Smooth muscle cell (in vitro differentiated cells): ENCODE measurements at regions not wholly inside any gene's neighbourhood (a gene's known extent, or its start where the extent isn't known, plus 50 kb on each side); places are given as distances from the start of the nearest gene placed in this dataset.

ENCODE experiments used
- DNase-seq: peaks from one replicate; lab custom pipeline; 2025; ENCODE audit not compliant: unreplicated experiment; lab: John Stamatoyannopoulos, UW
- H2AFZ ChIP-seq: fragments of 200-600 bp; sonication (generic); 2 replicates; pipeline ENCODE4 v1.6.0; 2016; ENCODE audit warnings: antibody characterized with exemption, low read depth, mild to moderate bottlenecking
- H3F3A ChIP-seq: fragments of 200-600 bp; sonication (generic); 2 replicates; pipeline ENCODE4 v1.6.0; 2017; ENCODE audit warnings: antibody characterized with exemption, low read depth
- H3K27ac ChIP-seq: fragments of 200-600 bp; sonication (generic); 2 replicates; pipeline ENCODE4 v1.5.1; 2016; ENCODE audit warnings: low read depth, mild to moderate bottlenecking
- H3K27me3 ChIP-seq: fragments of 200-600 bp; sonication (generic); 2 replicates; pipeline ENCODE4 v1.6.1; 2016; ENCODE audit warnings: low read depth, mild to moderate bottlenecking
- H3K36me3 ChIP-seq: fragments of 200-600 bp; sonication (generic); 2 replicates; pipeline ENCODE4 v1.5.1; 2016; ENCODE audit warnings: low read depth
- H3K4me1 ChIP-seq: fragments of 200-600 bp; sonication (generic); 2 replicates; pipeline ENCODE4 v1.5.1; 2016; ENCODE audit warnings: low read depth
- H3K4me2 ChIP-seq: fragments of 200-600 bp; sonication (generic); 2 replicates; pipeline ENCODE4 v1.6.0; 2016; ENCODE audit warnings: mild to moderate bottlenecking
- H3K4me3 ChIP-seq: fragments of 200-600 bp; sonication (generic); 2 replicates; pipeline ENCODE4 v1.5.1; 2016; ENCODE audit warnings: mild to moderate bottlenecking
- H3K79me2 ChIP-seq: fragments of 200-600 bp; sonication (generic); 2 replicates; pipeline ENCODE4 v1.6.0; 2016; ENCODE audit warnings: low read depth, mild to moderate bottlenecking
- H3K9ac ChIP-seq: fragments of 200-600 bp; sonication (generic); 2 replicates; pipeline ENCODE4 v1.6.0; 2016; ENCODE audit warnings: low read depth
- H3K9me3 ChIP-seq: fragments of 200-600 bp; sonication (generic); replicated peaks from 2 replicates; pipeline ENCODE4 v1.5.1; 2016; ENCODE audit warnings: low read depth
- H4K20me1 ChIP-seq: fragments of 200-600 bp; sonication (generic); 2 replicates; pipeline ENCODE4 v1.6.0; 2016; ENCODE audit warnings: low read depth
- WGBS: methylation state at CpG from one replicate; pipeline ENCODE4 v1.1.7; 2016; ENCODE audit warnings: low lambda C conversion rate; 5-methylcytosine and 5-hydroxymethylcytosine counted together
- TF ChIP-seq, protein P1 (sequence below): fragments of 200-600 bp; sonication (generic); IDR thresholded peaks from 2 replicates; pipeline ENCODE4 v1.5.1; 2017; ENCODE audit warnings: borderline replicate concordance, mild to moderate bottlenecking, antibody characterized with exemption; ENCODE audit not compliant: insufficient read depth, poor library complexity, severe bottlenecking

- no peak overlapping the region for H3K4me2 ChIP-seq
These were observed 50.8 kb downstream of the RBM27 start for GRCh38 chr5:146254223-146254622.

DNA sequence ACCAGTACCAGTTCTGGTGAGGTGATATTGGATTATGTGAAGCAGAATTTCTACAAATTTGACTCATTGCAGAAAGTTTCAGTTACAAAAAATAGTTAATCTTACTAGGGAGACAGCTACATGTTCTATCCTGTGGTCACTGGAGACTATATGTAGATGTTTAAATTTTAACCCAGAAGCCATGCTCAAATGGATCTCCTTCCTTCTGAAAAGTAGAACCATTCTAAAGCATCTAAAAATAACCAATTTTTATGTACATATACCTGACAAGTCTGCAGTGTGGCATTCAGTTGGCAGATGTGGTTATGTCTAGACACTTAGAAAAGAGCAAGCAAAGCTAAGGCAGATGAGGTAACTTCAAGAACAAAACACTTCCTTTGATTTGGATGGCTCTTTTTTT is 65.5 kb upstream of the POU4F3 start:
- Histone ChIP-seq H3K4me3 (no peak overlapping the region), H3F3A (no peaks in the 10 kb centered on the region), H2AFZ (no peak overlapping the region), H3K36me3 (peaks cover 46% of the 10 kb centered on the region), H4K20me1 (peaks cover 5% of the 10 kb centered on the region), H3K9ac (no peak overlapping the region), H3K27me3 (no peaks in the 10 kb centered on the region), H3K27ac (no peak overlapping the region), H3K79me2 (no peaks in the 10 kb centered on the region), H3K4me1 (no peaks in the 10 kb centered on the region), H3K4me2 (no peak overlapping the region), H3K9me3 (no peaks in the 10 kb centered on the region)
- DNase-seq, result no peak
- TF ChIP-seq, protein P1, sequence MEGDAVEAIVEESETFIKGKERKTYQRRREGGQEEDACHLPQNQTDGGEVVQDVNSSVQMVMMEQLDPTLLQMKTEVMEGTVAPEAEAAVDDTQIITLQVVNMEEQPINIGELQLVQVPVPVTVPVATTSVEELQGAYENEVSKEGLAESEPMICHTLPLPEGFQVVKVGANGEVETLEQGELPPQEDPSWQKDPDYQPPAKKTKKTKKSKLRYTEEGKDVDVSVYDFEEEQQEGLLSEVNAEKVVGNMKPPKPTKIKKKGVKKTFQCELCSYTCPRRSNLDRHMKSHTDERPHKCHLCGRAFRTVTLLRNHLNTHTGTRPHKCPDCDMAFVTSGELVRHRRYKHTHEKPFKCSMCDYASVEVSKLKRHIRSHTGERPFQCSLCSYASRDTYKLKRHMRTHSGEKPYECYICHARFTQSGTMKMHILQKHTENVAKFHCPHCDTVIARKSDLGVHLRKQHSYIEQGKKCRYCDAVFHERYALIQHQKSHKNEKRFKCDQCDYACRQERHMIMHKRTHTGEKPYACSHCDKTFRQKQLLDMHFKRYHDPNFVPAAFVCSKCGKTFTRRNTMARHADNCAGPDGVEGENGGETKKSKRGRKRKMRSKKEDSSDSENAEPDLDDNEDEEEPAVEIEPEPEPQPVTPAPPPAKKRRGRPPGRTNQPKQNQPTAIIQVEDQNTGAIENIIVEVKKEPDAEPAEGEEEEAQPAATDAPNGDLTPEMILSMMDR, result no peak

More at GRCh38 chr5:146254223-146254622, 50.8 kb downstream of the RBM27 start:
- no peak for DNase-seq
- peaks cover 3% of the 10 kb centered on the region for H3K36me3 ChIP-seq
- TF ChIP-seq, protein P1, result no peak
- H3K27me3 ChIP-seq, result no peaks in the 10 kb centered on the region
- H3F3A ChIP-seq, result no peaks in the 10 kb centered on the region
- no peak overlapping the region for H3K9ac ChIP-seq
- no peak overlapping the region for H3K4me3 ChIP-seq
- no peak overlapping the region for H3K27ac ChIP-seq
- 100% methylated on average over 1 of the region's 1 CpG for WGBS
- peaks cover 18% of the 10 kb centered on the region for H4K20me1 ChIP-seq
- H3K79me2 ChIP-seq, result peaks cover 8% of the 10 kb centered on the region
- no peak overlapping the region for H2AFZ ChIP-seq
- H3K9me3 ChIP-seq, result no peaks in the 10 kb centered on the region
- H3K4me1 ChIP-seq, result no peaks in the 10 kb centered on the region

DNA sequence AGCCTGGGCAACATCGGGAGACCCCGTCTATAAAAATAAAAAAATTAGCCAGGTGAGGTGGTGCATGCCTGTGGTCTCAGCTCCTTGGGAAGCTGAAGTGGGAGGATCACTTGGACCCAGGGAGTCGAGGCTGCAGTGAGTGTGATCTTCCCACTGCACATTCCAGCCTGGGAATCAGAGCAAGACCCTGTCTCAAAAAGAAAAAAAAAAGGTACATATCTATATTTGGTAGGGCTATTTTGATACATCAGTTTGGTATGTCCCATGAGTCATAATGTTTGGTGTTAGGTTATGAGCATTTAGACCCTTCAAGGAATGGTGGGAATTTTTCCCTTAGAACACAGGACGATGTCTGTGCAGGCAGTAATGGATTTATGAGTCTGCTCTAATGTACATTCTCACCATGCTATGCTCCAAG is 55.3 kb upstream of the POU4F3 start:
- TF ChIP-seq, protein P1, result no peak
- Histone ChIP-seq H3K27ac (peak overlapping the region; percentile 71), H3K4me2 (peak overlapping the region; percentile 52), H3K4me1 (peaks cover 5% of the 10 kb centered on the region), H3K79me2 (no peaks in the 10 kb centered on the region), H2AFZ (no peak overlapping the region), H3F3A (peaks cover 5% of the 10 kb centered on the region), H3K27me3 (no peaks in the 10 kb centered on the region), H4K20me1 (peaks cover 7% of the 10 kb centered on the region), H3K9ac (no peak overlapping the region), H3K36me3 (peaks cover 3% of the 10 kb centered on the region), H3K4me3 (no peak overlapping the region), H3K9me3 (no peaks in the 10 kb centered on the region)
- 31% methylated on average over 4 of the region's 4 CpGs for WGBS
- no peak for DNase-seq

DNA sequence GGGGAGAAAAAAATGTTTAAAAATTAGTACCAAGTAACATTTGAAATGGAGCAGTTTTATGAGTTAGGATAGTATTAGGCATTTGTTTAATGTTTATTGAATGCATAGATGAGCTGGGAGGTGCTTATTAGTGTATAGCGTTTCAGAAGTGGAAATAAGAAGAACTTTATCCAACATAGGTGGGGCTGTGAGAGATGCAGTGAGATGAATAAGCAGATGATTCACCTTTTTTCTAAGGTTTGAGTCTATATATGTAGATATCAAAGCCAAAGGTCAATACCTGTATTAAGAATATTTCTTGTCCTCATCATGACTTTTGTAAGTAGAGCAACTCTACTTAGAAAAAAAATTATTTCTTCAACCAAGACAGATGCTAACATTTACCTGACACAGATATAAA is 54.6 kb upstream of the POU4F3 start:
- Histone ChIP-seq H2AFZ (no peak overlapping the region), H3K4me1 (peaks cover 5% of the 10 kb centered on the region), H3K27ac (peak overlapping the region; percentile 71), H3F3A (peaks cover 5% of the 10 kb centered on the region), H3K4me2 (peak overlapping the region; percentile 52), H3K9me3 (no peaks in the 10 kb centered on the region), H4K20me1 (peaks cover 7% of the 10 kb centered on the region), H3K36me3 (peaks cover 3% of the 10 kb centered on the region), H3K79me2 (no peaks in the 10 kb centered on the region), H3K4me3 (no peak overlapping the region), H3K27me3 (no peaks in the 10 kb centered on the region), H3K9ac (no peak overlapping the region)
- 90% methylated on average over 1 of the region's 1 CpG for WGBS
- DNase-seq, result no peak
- TF ChIP-seq, protein P1, result no peak
